ENCODE measurements at regions not wholly inside any gene's neighbourhood (a gene's known extent, or its start where the extent isn't known, plus 50 kb on each side); places are given as distances from the start of the nearest gene placed in this dataset.

GRCh38 chr22:35475545-35475944, 65.1 kb upstream of the RASD2 start:
- DNase-seq (ENCODE audit: unreplicated experiment), result no peak
- H3K9me3 Mint-ChIP-seq (ENCODE audit: unreplicated experiment), result no peaks in the 10 kb centered on the region
- ChIA-PET CTCF (no interaction called here), POLR2A (no interaction called here)
- H3K4me1 Mint-ChIP-seq (ENCODE audit: insufficient read depth, unreplicated experiment), result peaks cover 8% of the 10 kb centered on the region
- H3K4me3 Mint-ChIP-seq (ENCODE audit: unreplicated experiment), result no peak overlapping the region
- no peak overlapping the region for H3K27ac Mint-ChIP-seq (ENCODE audit: low read depth, unreplicated experiment)
- BruUV-seq (replicated peaks), result no TSS peak
- intact Hi-C loops (cut with micrococcal nuclease), result no loop called here
- no peaks in the 10 kb centered on the region for H3K27me3 Mint-ChIP-seq (ENCODE audit: insufficient read depth, unreplicated experiment)
- H3K36me3 Mint-ChIP-seq (ENCODE audit: insufficient read depth, unreplicated experiment), result no peaks in the 10 kb centered on the region
- TF ChIP-seq, protein P1, sequence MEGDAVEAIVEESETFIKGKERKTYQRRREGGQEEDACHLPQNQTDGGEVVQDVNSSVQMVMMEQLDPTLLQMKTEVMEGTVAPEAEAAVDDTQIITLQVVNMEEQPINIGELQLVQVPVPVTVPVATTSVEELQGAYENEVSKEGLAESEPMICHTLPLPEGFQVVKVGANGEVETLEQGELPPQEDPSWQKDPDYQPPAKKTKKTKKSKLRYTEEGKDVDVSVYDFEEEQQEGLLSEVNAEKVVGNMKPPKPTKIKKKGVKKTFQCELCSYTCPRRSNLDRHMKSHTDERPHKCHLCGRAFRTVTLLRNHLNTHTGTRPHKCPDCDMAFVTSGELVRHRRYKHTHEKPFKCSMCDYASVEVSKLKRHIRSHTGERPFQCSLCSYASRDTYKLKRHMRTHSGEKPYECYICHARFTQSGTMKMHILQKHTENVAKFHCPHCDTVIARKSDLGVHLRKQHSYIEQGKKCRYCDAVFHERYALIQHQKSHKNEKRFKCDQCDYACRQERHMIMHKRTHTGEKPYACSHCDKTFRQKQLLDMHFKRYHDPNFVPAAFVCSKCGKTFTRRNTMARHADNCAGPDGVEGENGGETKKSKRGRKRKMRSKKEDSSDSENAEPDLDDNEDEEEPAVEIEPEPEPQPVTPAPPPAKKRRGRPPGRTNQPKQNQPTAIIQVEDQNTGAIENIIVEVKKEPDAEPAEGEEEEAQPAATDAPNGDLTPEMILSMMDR (IDR thresholded peaks at IDR 0.05; ENCODE audit: unreplicated experiment), result no peak

- Mint-ChIP-seq H3K27me3 (ENCODE audit: insufficient read depth, unreplicated experiment) (no peaks in the 10 kb centered on the region), H3K9me3 (ENCODE audit: unreplicated experiment) (no peaks in the 10 kb centered on the region), H3K36me3 (ENCODE audit: insufficient read depth, unreplicated experiment) (no peaks in the 10 kb centered on the region), H3K27ac (ENCODE audit: low read depth, unreplicated experiment) (no peak overlapping the region), H3K4me1 (ENCODE audit: insufficient read depth, unreplicated experiment) (peaks cover 12% of the 10 kb centered on the region), H3K4me3 (ENCODE audit: unreplicated experiment) (no peak overlapping the region)
- intact Hi-C loops (cut with micrococcal nuclease), result no loop called here
- TF ChIP-seq, protein P1 (IDR thresholded peaks at IDR 0.05; ENCODE audit: unreplicated experiment), result no peak
- ChIA-PET POLR2A (no interaction called here), CTCF (no interaction called here)
- no TSS peak for BruUV-seq (replicated peaks)
- peak; percentile 39 for DNase-seq (ENCODE audit: unreplicated experiment)
Measured at GRCh38 chr22:35476341-35476740, 64.3 kb upstream of the RASD2 start.

DNA sequence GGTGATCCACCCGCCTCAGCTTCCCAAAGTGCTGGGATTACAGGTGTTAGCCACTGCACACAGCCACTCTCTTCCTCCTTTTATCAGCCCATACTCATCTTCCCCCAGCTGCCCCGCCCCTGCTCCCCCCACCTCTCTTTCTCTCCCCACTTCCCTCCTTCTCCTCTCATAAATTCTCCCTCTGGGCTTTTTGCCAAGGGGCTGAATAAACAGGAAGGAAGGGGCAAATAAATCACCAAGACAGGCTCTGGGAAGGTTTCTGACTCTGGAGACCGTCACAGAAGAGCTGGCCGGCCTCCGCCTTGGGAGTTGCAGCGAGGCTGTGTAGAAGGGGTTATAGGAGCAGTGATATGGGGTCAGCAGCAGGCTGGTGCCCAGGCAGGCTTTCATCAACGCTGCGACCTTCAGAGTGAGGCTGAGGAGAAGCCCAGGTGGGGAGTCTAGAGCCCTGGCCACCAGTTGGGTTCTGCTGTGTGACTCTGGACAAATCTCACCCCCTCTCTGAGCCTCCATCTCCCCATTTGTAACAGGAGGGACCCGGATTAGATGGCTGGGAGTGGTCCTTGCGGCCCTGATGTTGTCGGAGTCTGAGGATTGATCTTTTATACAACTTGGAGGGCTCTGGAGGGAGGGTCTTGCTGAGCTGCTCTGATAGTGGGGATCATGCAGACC, 62.6 kb upstream of the RASD2 start:
- TF ChIP-seq, protein P1 (IDR thresholded peaks at IDR 0.05; ENCODE audit: unreplicated experiment), result no peak
- Mint-ChIP-seq H3K27ac (ENCODE audit: low read depth, unreplicated experiment) (no peak overlapping the region), H3K4me1 (ENCODE audit: insufficient read depth, unreplicated experiment) (peaks cover 14% of the 10 kb centered on the region), H3K4me3 (ENCODE audit: unreplicated experiment) (no peak overlapping the region), H3K36me3 (ENCODE audit: insufficient read depth, unreplicated experiment) (no peaks in the 10 kb centered on the region), H3K9me3 (ENCODE audit: unreplicated experiment) (no peaks in the 10 kb centered on the region), H3K27me3 (ENCODE audit: insufficient read depth, unreplicated experiment) (no peaks in the 10 kb centered on the region)
- no TSS peak for BruUV-seq (replicated peaks)
- CTCF ChIA-PET, result interaction anchor here (1.0 kb wide), 1 partner anchor 105 kb away, joined by 3 read pairs; no protein-coding TSS in a partner anchor
- intact Hi-C loops (cut with micrococcal nuclease), result no loop called here
- POLR2A ChIA-PET, result no interaction called here
- peak; percentile 94 for DNase-seq (ENCODE audit: unreplicated experiment)

- DNase-seq (ENCODE audit: unreplicated experiment), result no peak
- no peak overlapping the region for H3K4me3 Mint-ChIP-seq (ENCODE audit: unreplicated experiment)
- ChIA-PET CTCF (interaction anchor here (1.0 kb wide), 1 partner anchor 105 kb away, joined by 3 read pairs; no protein-coding TSS in a partner anchor), POLR2A (no interaction called here)
- peaks cover 14% of the 10 kb centered on the region for H3K4me1 Mint-ChIP-seq (ENCODE audit: insufficient read depth, unreplicated experiment)
- H3K27ac Mint-ChIP-seq (ENCODE audit: low read depth, unreplicated experiment), result no peak overlapping the region
- no peaks in the 10 kb centered on the region for H3K27me3 Mint-ChIP-seq (ENCODE audit: insufficient read depth, unreplicated experiment)
- intact Hi-C loops (cut with micrococcal nuclease), result no loop called here
- no TSS peak for BruUV-seq (replicated peaks)
- TF ChIP-seq, protein P1 (IDR thresholded peaks at IDR 0.05; ENCODE audit: unreplicated experiment), result no peak
- H3K36me3 Mint-ChIP-seq (ENCODE audit: insufficient read depth, unreplicated experiment), result no peaks in the 10 kb centered on the region
- no peaks in the 10 kb centered on the region for H3K9me3 Mint-ChIP-seq (ENCODE audit: unreplicated experiment)
Measured at GRCh38 chr22:35478633-35479107, 62.0 kb upstream of the RASD2 start.

All from MCF 10A (cell line).